Umbilical cord (tissue), 1 donor: ENCODE measurements at regions not wholly inside any gene's neighbourhood (a gene's known extent, or its start where the extent isn't known, plus 50 kb on each side); places are given as distances from the start of the nearest gene placed in this dataset.

Source experiments
- DNase-seq: peaks from one replicate; pipeline ENCODE4 v3.0.0-alpha.2; 2015; ENCODE audit warnings: low spot score

DNA sequence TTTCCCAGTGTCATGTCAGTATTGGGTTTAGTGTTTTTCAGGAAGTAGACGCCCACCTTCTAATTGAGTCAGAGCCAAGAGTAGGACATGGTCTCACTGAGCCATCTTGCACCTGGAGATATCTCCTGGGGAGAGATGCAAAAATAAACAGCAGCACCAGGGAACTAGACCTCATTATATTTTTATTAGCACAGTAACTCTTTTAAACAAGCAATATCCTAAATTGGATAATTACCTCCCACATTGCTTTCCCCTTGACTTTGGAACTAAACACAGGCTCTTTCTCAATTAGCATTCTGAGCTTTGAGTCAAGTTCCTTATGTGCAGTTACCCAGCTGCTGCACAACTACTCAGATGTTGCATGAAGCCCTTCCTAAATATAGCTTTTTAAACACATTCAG lies 175.4 kb downstream of the IBTK start:
- DNase-seq: no peak

DNA sequence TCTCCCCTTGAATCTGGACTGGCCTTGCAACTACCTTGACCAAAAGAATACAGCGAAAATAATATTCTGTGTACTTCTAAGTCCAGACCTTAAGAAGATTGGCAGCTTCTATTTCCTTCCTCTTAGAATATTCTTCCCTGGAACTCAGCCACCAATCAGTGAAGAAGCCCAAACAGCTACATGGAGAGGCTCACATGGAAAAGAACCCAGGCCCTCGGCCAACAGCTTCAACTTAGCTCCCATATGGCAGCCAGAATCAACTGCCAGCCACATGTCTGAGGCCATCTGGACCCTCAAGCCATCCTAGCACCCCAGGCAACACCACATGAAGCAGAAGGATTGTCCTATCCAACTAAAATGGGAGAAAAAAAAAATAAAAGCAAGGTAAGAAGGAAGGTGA lies 178.8 kb downstream of the IBTK start:
- no peak for DNase-seq

DNA sequence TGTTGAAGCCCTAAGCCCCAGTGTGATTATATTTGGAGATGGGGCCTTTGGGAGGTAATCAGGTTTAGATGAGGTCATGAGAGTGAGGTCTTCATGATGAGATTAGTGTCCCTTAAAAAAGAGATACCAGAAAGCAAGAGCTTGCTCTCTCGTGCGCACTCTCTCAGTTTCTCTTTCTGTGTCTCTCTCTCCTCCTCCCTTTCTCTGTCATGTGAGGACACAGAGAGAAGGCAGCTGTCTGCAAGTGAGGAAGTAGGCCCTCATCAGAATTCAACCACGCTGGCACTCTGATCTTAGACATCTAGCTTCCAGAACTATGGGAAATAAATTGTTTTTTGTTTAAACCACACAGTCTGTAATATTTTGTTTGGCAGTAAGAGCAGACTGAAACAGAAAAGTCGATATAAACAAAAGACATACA lies 180.5 kb downstream of the IBTK start:
- DNase-seq: no peak

GRCh38 chr6:82066196-82066595 lies 181.3 kb downstream of the IBTK start:
- no peak for DNase-seq

DNA sequence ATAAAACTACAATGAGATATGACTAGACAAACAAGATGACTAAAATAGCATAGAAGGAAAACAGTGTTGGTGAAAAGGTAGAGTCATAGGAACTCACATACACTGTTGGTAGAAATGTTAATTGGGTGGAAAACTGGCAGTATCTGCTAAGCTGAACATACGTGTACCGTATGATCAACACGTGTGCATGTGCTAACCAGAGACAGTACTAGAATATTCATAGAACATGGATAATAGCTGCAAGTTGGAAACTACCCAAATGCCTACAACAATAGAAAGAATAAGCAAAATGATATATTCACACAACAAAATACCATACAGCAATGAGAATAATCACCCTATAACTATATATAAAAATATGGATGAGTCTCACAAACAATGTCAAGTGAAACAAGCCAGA lies 184.0 kb downstream of the IBTK start:
- no peak for DNase-seq

- DNase-seq: no peak
Measured at GRCh38 chr6:82062219-82062618, 185.3 kb downstream of the IBTK start.

DNA sequence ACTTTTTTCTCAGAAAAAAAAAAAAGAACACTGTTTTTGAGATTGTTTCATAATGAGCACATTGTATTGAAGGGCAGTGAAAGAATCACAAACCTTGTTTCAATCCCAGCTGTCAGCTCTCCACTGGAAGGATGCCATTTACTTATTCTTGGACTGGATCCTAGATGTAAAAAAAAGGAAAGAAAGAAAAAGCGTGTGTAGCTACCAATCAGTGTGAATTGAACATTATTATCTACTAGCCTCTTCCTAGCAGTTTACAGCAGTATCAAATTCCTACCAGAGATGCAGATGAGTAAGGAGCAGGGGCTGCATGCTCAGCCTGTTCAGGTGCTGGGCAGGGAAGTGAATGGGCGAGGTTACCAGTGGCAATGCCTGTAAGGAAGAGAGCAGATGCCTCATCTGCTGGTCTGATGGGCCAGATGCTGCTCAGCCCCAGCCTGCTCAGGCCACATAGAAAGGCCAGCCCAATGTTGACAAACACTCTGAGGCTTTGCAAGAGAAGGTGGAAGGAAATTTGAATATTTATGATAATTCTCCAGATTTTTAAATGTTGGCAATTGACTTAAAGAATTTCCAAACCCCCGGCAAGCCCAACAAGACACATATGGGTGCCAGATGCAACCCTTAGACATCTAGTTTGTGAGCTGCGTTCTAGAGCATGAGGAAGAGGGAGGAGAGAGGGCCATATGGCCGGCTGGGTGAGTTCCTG lies 189.5 kb downstream of the IBTK start:
- peak; percentile 60 for DNase-seq

- DNase-seq: no peak
Measured at GRCh38 chr6:82056567-82056966, 191.0 kb downstream of the IBTK start.

DNA sequence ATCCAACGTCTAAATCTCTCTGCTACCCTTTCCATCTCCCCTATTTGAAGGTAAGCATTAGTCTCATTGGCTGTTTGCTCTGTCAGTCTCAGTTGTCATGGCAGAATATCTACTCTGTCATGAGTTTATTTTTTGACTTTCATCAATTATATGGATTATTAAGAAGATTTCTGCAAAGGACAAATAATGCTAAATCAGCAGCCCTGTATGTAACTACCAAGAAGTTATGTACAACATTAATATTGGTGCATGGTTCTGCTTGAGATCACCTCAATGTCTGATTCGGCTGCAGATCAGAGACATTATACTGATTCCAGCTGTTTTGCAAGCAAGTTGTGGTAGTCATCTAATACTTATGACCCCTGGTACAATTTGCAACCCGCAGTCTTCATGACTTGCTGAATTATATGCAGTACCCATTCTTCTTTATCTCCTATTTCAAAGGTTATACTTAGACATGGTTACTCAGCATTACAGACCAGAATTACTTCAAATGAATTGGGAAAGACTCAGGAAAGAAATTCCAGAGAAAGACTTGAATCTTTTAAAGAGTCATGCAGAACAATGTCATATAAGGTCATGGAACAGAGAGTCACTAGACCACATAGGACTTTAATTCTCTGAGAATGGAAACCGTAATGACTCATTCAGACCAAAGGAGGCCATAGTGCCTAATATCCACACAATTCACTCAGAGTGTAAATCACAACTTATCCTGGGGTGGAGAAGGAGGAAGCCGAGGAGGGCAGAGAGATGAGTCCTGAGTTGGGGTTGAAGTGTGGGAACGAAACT lies 201.4 kb downstream of the IBTK start:
- no peak for DNase-seq

- peak; percentile 85 for DNase-seq
Measured at GRCh38 chr6:82040405-82041221, 206.9 kb downstream of the IBTK start.

- DNase-seq: no peak
Measured at GRCh38 chr6:82038631-82039030, 208.9 kb downstream of the IBTK start.

DNA sequence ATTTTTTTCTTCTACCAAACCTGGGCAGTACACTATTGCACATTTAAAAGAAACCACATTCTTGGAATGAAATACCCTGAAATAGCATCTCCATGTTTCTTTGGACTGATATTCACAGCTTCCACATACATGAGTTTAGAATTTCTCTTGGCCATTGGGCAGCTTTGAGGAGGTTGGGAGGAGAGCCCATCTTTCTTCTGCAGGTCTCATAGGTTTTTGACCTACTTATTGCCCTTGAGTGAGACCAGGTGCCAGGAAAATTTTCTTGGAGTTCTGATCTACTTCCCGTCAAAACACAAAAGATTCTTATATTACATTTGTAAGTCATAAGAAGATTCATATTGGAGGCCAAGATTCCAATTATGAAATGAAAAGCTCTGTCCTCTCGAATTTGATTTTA lies 212.0 kb downstream of the IBTK start:
- no peak for DNase-seq

DNA sequence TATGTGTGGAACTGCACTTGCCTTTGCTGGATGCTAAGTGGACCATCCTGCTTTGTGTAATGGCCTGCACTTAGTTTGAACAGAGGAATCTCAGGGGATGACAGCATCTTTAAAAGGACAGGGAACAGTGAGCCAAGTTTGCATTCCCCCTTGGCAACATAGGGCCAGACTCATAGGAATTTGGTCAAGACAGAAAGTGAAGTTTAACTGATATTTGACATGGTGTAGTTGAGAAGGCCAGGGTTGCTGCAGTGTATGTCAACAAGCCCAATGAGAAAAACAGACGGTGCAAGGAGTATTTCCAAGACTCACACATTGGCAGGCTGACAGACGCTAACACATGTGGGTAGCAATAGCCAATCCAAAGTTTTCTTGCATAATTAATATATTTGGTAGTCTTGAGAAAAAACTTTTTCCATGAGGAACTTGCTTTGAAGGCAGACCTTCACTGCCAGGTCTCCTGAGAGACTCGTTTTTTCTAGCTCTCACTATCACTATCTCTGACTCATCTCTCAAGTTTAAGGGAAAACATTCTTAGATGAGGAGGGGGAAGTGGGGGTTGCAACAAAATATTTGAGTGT lies 213.8 kb downstream of the IBTK start:
- DNase-seq: no peak

GRCh38 chr6:82032444-82032843 lies 215.1 kb downstream of the IBTK start:
- no peak for DNase-seq

- DNase-seq: no peak
Measured at GRCh38 chr6:82030761-82031503, 216.6 kb downstream of the IBTK start.

- DNase-seq: no peak
Measured at GRCh38 chr6:82030301-82030700, 217.2 kb downstream of the IBTK start.

DNA sequence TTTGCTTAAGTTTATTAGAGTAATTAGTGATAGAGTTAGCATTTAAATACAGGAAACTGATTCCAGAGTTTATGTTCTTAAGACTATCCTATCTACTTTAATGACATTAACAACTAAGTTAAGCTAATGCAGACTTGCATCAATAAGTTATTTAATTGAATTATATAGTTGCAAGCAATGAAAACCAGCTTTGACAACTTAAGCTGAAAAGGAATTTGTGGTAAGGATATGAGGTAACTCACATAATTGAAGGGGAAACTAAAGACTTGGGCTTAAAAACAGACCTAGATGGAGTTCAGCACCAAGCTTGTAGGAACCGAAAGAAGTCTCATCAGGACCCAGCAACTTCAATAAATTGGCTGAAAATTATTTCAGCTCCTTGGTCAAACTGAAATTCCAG lies 222.3 kb downstream of the IBTK start:
- DNase-seq: no peak

DNA sequence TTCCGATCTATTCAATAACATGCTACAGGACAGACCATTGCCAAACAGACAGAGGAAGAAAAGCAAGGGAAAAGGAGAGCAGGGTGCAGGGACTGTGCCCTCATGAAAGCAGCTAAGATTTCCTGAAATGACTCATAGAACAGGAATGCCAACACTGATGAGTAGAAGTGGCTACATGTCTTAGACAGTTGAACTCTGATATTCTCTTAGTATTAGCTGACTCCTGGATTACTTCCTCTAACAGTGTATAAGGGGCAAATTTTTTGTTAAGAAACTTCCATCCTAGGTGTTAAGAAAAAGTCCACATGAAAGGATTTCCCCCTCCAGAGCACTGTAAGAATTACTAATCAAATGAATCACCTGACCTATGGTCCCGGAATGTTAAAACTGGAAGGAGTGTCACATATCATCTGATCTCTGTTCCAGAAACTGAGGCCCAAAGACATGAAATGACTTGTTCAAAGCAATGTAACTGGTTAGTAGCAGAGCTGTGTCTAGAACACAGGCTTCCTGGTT lies 224.9 kb downstream of the IBTK start:
- peak; percentile 71 for DNase-seq

GRCh38 chr6:82017773-82018172 lies 229.8 kb downstream of the IBTK start:
- no peak for DNase-seq

GRCh38 chr6:82017288-82017687 lies 230.3 kb downstream of the IBTK start:
- DNase-seq: peak; percentile 42

- DNase-seq: no peak
Measured at GRCh38 chr6:82015526-82015925, 232.0 kb downstream of the IBTK start.
